Suprapubic skin (tissue), 4 donors: ENCODE measurements at regions not wholly inside any gene's neighbourhood (a gene's known extent, or its start where the extent isn't known, plus 50 kb on each side); places are given as distances from the start of the nearest gene placed in this dataset.

Source experiments
- CTCF ChIP-seq, 2 donors: fragments of 200-600 bp in 1 of 2; fragments of 450-650 bp in 1 of 2; sonication (generic) in 1 of 2; IDR thresholded peaks; one replicate each; pipeline ENCODE4 v1.5.1; 2016 to 2019; ENCODE audit warnings: antibody characterized with exemption in 2 of 2, mild to moderate bottlenecking in 1 of 2, moderate library complexity in 1 of 2
- EP300 ChIP-seq: sonication (generic); formaldehyde crosslinking; IDR thresholded peaks from one replicate; pipeline ENCODE4 v1.6.1; 2017; ENCODE audit warnings: antibody characterized with exemption
- POLR2A ChIP-seq, 2 donors: fragments of 450-650 bp; IDR thresholded peaks; one replicate each; pipeline ENCODE4 v1.6.1; 2017; ENCODE audit warnings: antibody characterized with exemption in 2 of 2, mild to moderate bottlenecking in 2 of 2, moderate library complexity in 2 of 2
- POLR2AphosphoS5 ChIP-seq, 3 donors: sonication (generic); formaldehyde crosslinking; IDR thresholded peaks; one replicate each; pipeline ENCODE4 v1.6.1; 2017; ENCODE audit warnings: antibody characterized with exemption in 3 of 3

GRCh38 chr20:41888434-41888833 lies 270.3 kb upstream of the CHD6 start:
- TF ChIP-seq CTCF (IDR thresholded peaks at IDR 0.05) (no peak), POLR2A (IDR thresholded peaks at IDR 0.05) (no peak), POLR2AphosphoS5 (IDR thresholded peaks at IDR 0.05) (no peak), EP300 (no peak)
